ENCODE measurements at regions not wholly inside any gene's neighbourhood (a gene's known extent, or its start where the extent isn't known, plus 50 kb on each side); places are given as distances from the start of the nearest gene placed in this dataset.
"Not testable (repeated sequence)": the region's sequence is repeated elsewhere in the genome, so short reads cannot be mapped to it uniquely, and the experiment has no call there.

DNA sequence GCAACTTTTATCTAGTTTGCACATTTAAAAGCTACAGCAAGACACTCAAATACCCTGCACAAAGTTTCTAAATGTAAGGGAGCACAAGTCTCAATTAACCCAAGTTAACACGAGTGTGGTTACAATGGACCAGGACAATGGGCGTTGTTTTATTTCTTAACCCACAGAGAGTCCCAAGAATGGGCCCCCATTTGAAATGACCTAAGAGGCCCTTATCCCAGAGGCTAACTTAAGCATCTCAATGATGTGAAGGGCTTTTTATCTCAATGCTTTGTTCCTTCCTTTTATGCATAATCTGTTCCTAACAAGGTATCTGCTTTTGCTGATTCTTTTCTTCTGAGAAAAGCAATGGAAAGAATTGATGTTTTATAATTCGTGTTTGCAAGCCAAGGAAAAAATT, 151.5 kb upstream of the SALL3 start:
- H3K9me3 ChIP-seq (ENCODE audit: insufficient read depth, low read length, severe bottlenecking), result no peaks in the 10 kb centered on the region
- H3K36me3 ChIP-seq (ENCODE audit: insufficient read depth, low read length), result no peaks in the 10 kb centered on the region
- no peak overlapping the region for H3K27ac ChIP-seq (ENCODE audit: low read length)
- TF ChIP-seq EZH2 (IDR thresholded peaks at IDR 0.05; ENCODE audit: borderline replicate concordance, low read depth, low read length, severe bottlenecking), result no peak
- TF ChIP-seq CTCF (IDR thresholded peaks at IDR 0.05; ENCODE audit: borderline replicate concordance, extremely low read depth, low read length, poor library complexity, severe bottlenecking), result no peak
- DNase-seq (no peak), ATAC-seq (ENCODE audit: insufficient read depth, low read depth) (no peak)
- H3K9ac ChIP-seq (ENCODE audit: low read depth, low read length), result no peak overlapping the region
- H3K79me2 ChIP-seq (ENCODE audit: insufficient read depth, low read length), result no peaks in the 10 kb centered on the region
- no peak overlapping the region for H3K4me2 ChIP-seq (ENCODE audit: insufficient read depth, low read length)
- H3K27me3 ChIP-seq (ENCODE audit: insufficient read depth, low read length, poor library complexity), result peaks cover 9% of the 10 kb centered on the region
- no peaks in the 10 kb centered on the region for H4K20me1 ChIP-seq (ENCODE audit: insufficient read depth, low read length)
- no peak overlapping the region for H2AFZ ChIP-seq (ENCODE audit: low read depth, low read length)
- no peak overlapping the region for H3K4me3 ChIP-seq (ENCODE audit: low read depth in 1 of 2, low read length in 2 of 2)
- H3K4me1 ChIP-seq (ENCODE audit: insufficient read depth, low read length), result no peaks in the 10 kb centered on the region

GRCh38 chr18:78829026-78829425, 150.6 kb upstream of the SALL3 start:
- H4K20me1 ChIP-seq (ENCODE audit: insufficient read depth, low read length); H3K4me2 ChIP-seq (ENCODE audit: insufficient read depth, low read length); H3K36me3 ChIP-seq (ENCODE audit: insufficient read depth, low read length); DNase-seq; H3K27me3 ChIP-seq (ENCODE audit: insufficient read depth, low read length, poor library complexity); H3K9ac ChIP-seq (ENCODE audit: low read depth, low read length); ATAC-seq (ENCODE audit: insufficient read depth, low read depth); H3K4me3 ChIP-seq (ENCODE audit: low read depth in 1 of 2, low read length in 2 of 2); H2AFZ ChIP-seq (ENCODE audit: low read depth, low read length); H3K4me1 ChIP-seq (ENCODE audit: insufficient read depth, low read length); H3K9me3 ChIP-seq (ENCODE audit: insufficient read depth, low read length, severe bottlenecking); H3K27ac ChIP-seq (ENCODE audit: low read length); H3K79me2 ChIP-seq (ENCODE audit: insufficient read depth, low read length): not testable (repeated sequence)

DNA sequence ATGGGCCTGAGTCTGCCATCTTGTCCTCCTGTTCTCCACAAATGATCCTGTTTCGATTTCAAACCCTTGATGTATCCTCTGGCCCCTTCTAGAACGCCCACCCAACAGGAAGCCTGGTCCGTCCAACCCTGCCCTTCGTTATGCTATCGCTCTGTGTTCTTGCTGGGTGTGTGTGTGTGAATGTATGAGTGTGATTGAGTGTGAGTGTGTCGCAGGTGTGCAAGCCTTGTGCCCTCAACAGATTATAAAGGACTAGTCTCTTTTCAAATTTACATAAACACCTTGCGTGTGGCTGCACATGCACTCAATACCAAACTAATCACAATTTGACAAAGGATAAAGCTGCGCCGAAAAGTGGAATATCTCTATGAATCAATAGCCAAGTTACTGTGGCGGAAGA, 149.5 kb upstream of the SALL3 start:
- Histone ChIP-seq H3K27me3 (ENCODE audit: insufficient read depth, low read length, poor library complexity) (peaks cover 9% of the 10 kb centered on the region), H3K4me3 (ENCODE audit: low read depth in 1 of 2, low read length in 2 of 2) (no peak overlapping the region), H3K36me3 (ENCODE audit: insufficient read depth, low read length) (no peaks in the 10 kb centered on the region), H3K79me2 (ENCODE audit: insufficient read depth, low read length) (no peaks in the 10 kb centered on the region), H2AFZ (ENCODE audit: low read depth, low read length) (no peak overlapping the region), H4K20me1 (ENCODE audit: insufficient read depth, low read length) (no peaks in the 10 kb centered on the region), H3K27ac (ENCODE audit: low read length) (no peak overlapping the region), H3K9ac (ENCODE audit: low read depth, low read length) (no peak overlapping the region), H3K4me2 (ENCODE audit: insufficient read depth, low read length) (no peak overlapping the region), H3K4me1 (ENCODE audit: insufficient read depth, low read length) (no peaks in the 10 kb centered on the region), H3K9me3 (ENCODE audit: insufficient read depth, low read length, severe bottlenecking) (no peaks in the 10 kb centered on the region)
- TF ChIP-seq CTCF (IDR thresholded peaks at IDR 0.05; ENCODE audit: borderline replicate concordance, extremely low read depth, low read length, poor library complexity, severe bottlenecking) (no peak), EZH2 (IDR thresholded peaks at IDR 0.05; ENCODE audit: borderline replicate concordance, low read depth, low read length, severe bottlenecking) (no peak)
- ATAC-seq (ENCODE audit: insufficient read depth, low read depth) (no peak), DNase-seq (no peak)

GRCh38 chr18:78830826-78831225, 148.8 kb upstream of the SALL3 start:
- Histone ChIP-seq H3K27me3 (ENCODE audit: insufficient read depth, low read length, poor library complexity) (peaks cover 9% of the 10 kb centered on the region), H3K9ac (ENCODE audit: low read depth, low read length) (no peak overlapping the region), H3K4me3 (ENCODE audit: low read depth in 1 of 2, low read length in 2 of 2) (no peak overlapping the region), H3K9me3 (ENCODE audit: insufficient read depth, low read length, severe bottlenecking) (no peaks in the 10 kb centered on the region), H4K20me1 (ENCODE audit: insufficient read depth, low read length) (no peaks in the 10 kb centered on the region), H3K36me3 (ENCODE audit: insufficient read depth, low read length) (no peaks in the 10 kb centered on the region), H3K4me2 (ENCODE audit: insufficient read depth, low read length) (no peak overlapping the region), H3K27ac (ENCODE audit: low read length) (no peak overlapping the region), H2AFZ (ENCODE audit: low read depth, low read length) (no peak overlapping the region), H3K79me2 (ENCODE audit: insufficient read depth, low read length) (no peaks in the 10 kb centered on the region), H3K4me1 (ENCODE audit: insufficient read depth, low read length) (no peaks in the 10 kb centered on the region)
- ATAC-seq (ENCODE audit: insufficient read depth, low read depth), result no peak
- TF ChIP-seq EZH2 (IDR thresholded peaks at IDR 0.05; ENCODE audit: borderline replicate concordance, low read depth, low read length, severe bottlenecking) (no peak), CTCF (IDR thresholded peaks at IDR 0.05; ENCODE audit: borderline replicate concordance, extremely low read depth, low read length, poor library complexity, severe bottlenecking) (no peak)
- no peak for DNase-seq

All from DND-41 (cell line).